ENCODE measurements at regions not wholly inside any gene's neighbourhood (a gene's known extent, or its start where the extent isn't known, plus 50 kb on each side); places are given as distances from the start of the nearest gene placed in this dataset.

DNA sequence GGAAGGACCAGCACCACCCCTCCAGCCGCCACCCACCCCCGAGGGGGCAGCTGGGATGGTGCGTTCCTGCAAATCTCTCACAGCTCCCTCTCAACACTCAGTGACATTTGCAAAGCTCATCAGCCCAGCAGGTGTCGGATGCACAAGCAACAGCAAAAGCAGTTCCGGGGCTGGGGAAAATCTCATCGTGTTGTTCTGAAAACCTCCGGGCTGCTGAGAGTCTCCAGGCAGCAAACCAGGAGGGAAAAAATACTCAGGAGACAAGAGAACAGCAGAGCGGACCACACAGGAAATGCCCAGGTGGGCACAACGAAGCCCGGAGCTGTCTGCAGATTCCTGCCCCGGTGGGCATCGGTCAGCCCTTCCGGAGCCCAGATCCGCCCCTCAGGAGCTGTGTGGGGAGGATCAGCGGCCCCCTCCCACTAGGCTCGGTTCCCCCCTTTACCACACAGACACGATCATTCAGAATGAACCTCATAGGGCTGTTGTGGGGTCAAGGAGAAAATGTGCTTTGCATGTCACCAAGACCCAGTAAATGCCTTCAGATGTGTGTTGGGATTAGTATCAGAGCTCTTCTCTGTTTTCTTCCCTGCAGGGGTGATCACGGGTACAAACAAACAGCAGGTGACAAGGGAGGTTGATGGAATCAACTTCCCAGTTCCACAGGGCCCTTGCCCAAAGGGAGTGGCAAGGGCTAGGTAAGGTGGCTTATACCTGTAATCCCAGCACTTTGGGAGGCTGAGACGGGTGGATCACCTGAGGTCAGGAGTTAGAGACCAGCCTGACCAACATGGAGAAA is 127.0 kb upstream of the TIAM1 start (continued):
- TF ChIP-seq IRF1 (CRISPR knock-in tag; IDR thresholded peaks at IDR 0.05) = no peak
- TF ChIP-seq ATF1 (CRISPR knock-in tag; IDR thresholded peaks at IDR 0.05) = no peak
- no peak for TF ChIP-seq ZNF121 (CRISPR knock-in tag; IDR thresholded peaks at IDR 0.05)
- no peak for TF ChIP-seq TEAD4 (CRISPR knock-in tag; IDR thresholded peaks at IDR 0.05)
- TF ChIP-seq USF1 (CRISPR knock-in tag; IDR thresholded peaks at IDR 0.05) = no peak
- no peak for TF ChIP-seq ZNF317 (CRISPR knock-in tag; IDR thresholded peaks at IDR 0.05; ENCODE audit: borderline replicate concordance, low read depth)
- TF ChIP-seq STAT6 (CRISPR knock-in tag; conservative IDR thresholded peaks at IDR 0.05; ENCODE audit: low read depth) = no peak
- no peak for TF ChIP-seq ELF4 (CRISPR knock-in tag; IDR thresholded peaks at IDR 0.05; ENCODE audit: low read depth)
- TF ChIP-seq NR3C1 (CRISPR knock-in tag; conservative IDR thresholded peaks at IDR 0.05; ENCODE audit: low read depth) = no peak
- TF ChIP-seq MYBL2 (CRISPR knock-in tag; IDR thresholded peaks at IDR 0.05) = no peak
- TF ChIP-seq GTF2I (CRISPR knock-in tag; conservative IDR thresholded peaks at IDR 0.05) = no peak
- no peak for TF ChIP-seq HMGA2 (CRISPR knock-in tag; IDR thresholded peaks at IDR 0.05)

GRCh38 chr21:31460980-31461379 is 116.9 kb upstream of the TIAM1 start:
- Mint-ChIP-seq H3K9me3 (no peaks in the 10 kb centered on the region), H3K4me1 (peaks cover 5% of the 10 kb centered on the region), H3K27ac (no peak overlapping the region), H3K4me3 (no peak overlapping the region), H3K36me3 (no peaks in the 10 kb centered on the region), H3K27me3 (ENCODE audit: low read depth) (no peaks in the 10 kb centered on the region)
- DNase-seq (ENCODE audit: low spot score) (no peak), ATAC-seq (no peak)
- CTCF ChIA-PET = no interaction called here
- POLR2A ChIA-PET = no interaction called here
- TF ChIP-seq ZNF121 (CRISPR knock-in tag; IDR thresholded peaks at IDR 0.05) = no peak
- TF ChIP-seq ETV6 (CRISPR knock-in tag; IDR thresholded peaks at IDR 0.05) = no peak
- TF ChIP-seq, protein P1, sequence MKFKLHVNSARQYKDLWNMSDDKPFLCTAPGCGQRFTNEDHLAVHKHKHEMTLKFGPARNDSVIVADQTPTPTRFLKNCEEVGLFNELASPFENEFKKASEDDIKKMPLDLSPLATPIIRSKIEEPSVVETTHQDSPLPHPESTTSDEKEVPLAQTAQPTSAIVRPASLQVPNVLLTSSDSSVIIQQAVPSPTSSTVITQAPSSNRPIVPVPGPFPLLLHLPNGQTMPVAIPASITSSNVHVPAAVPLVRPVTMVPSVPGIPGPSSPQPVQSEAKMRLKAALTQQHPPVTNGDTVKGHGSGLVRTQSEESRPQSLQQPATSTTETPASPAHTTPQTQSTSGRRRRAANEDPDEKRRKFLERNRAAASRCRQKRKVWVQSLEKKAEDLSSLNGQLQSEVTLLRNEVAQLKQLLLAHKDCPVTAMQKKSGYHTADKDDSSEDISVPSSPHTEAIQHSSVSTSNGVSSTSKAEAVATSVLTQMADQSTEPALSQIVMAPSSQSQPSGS (CRISPR knock-in tag; IDR thresholded peaks at IDR 0.05; ENCODE audit: borderline replicate concordance, low read depth) = no peak
- TF ChIP-seq ZNF416 (CRISPR knock-in tag; IDR thresholded peaks at IDR 0.05) = no peak
- TF ChIP-seq MLX (CRISPR knock-in tag; IDR thresholded peaks at IDR 0.05) = no peak
- TF ChIP-seq IRF1 (CRISPR knock-in tag; IDR thresholded peaks at IDR 0.05) = no peak
- no peak for TF ChIP-seq ZNF423 (CRISPR knock-in tag; IDR thresholded peaks at IDR 0.05)
- TF ChIP-seq ZNF671 (CRISPR knock-in tag; IDR thresholded peaks at IDR 0.05) = no peak
- TF ChIP-seq RELA (CRISPR knock-in tag; IDR thresholded peaks at IDR 0.05; ENCODE audit: borderline replicate concordance) = no peak
- TF ChIP-seq, protein P2, sequence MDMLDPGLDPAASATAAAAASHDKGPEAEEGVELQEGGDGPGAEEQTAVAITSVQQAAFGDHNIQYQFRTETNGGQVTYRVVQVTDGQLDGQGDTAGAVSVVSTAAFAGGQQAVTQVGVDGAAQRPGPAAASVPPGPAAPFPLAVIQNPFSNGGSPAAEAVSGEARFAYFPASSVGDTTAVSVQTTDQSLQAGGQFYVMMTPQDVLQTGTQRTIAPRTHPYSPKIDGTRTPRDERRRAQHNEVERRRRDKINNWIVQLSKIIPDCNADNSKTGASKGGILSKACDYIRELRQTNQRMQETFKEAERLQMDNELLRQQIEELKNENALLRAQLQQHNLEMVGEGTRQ (CRISPR knock-in tag; IDR thresholded peaks at IDR 0.05) = no peak
- TF ChIP-seq SOX15 (CRISPR knock-in tag; IDR thresholded peaks at IDR 0.05) = no peak
- no peak for TF ChIP-seq NR1H2 (CRISPR knock-in tag; IDR thresholded peaks at IDR 0.05)
- no peak for TF ChIP-seq PRDM15 (CRISPR knock-in tag; IDR thresholded peaks at IDR 0.05)
- no peak for TF ChIP-seq TEAD1 (CRISPR knock-in tag; IDR thresholded peaks at IDR 0.05)
- no peak for TF ChIP-seq MAX (CRISPR knock-in tag; IDR thresholded peaks at IDR 0.05)

Data from WTC11 (cell line).